Esophagus squamous epithelium (tissue), 4 donors: ENCODE measurements at regions not wholly inside any gene's neighbourhood (a gene's known extent, or its start where the extent isn't known, plus 50 kb on each side); places are given as distances from the start of the nearest gene placed in this dataset.

Experiments
- POLR2A ChIP-seq, 4 donors: fragments of 450-650 bp; IDR thresholded peaks; one replicate each; pipeline ENCODE4 v1.6.1; 2017; ENCODE audit warnings: antibody characterized with exemption in 4 of 4, mild to moderate bottlenecking in 4 of 4, moderate library complexity in 3 of 4
- TF ChIP-seq, protein P1 (sequence below), 6 experiments: fragments of 450-650 bp in 4 of 6; fragments of 200-600 bp in 2 of 6; sonication (generic) in 2 of 6; IDR thresholded peaks; one replicate each; pipeline ENCODE4 v1.5.1; 2016 to 2019; ENCODE audit warnings: antibody characterized with exemption in 6 of 6, mild to moderate bottlenecking in 4 of 6, moderate library complexity in 4 of 6

DNA sequence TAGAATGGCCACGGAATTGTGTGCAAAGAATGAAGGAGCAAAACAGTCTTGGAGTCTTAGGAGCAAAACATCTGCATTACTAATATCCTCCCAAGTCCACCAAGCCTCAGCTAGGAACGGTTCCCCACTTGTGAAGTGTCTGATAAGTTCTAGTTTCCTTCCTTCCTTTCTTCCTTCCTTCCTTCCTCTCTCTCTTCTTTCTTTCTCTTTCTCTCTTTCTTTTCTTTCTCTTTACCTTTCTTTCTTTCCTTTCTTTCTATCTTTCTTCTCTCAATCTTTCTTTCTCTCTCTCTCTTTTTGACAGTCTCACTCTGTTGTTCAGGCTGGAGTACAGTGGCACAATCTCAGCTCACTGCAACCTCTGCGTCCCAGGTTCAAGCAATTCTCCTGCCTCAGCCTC is 160.8 kb downstream of the FOXL1 start:
- TF ChIP-seq POLR2A (IDR thresholded peaks at IDR 0.05): no peak
- TF ChIP-seq, protein P1, sequence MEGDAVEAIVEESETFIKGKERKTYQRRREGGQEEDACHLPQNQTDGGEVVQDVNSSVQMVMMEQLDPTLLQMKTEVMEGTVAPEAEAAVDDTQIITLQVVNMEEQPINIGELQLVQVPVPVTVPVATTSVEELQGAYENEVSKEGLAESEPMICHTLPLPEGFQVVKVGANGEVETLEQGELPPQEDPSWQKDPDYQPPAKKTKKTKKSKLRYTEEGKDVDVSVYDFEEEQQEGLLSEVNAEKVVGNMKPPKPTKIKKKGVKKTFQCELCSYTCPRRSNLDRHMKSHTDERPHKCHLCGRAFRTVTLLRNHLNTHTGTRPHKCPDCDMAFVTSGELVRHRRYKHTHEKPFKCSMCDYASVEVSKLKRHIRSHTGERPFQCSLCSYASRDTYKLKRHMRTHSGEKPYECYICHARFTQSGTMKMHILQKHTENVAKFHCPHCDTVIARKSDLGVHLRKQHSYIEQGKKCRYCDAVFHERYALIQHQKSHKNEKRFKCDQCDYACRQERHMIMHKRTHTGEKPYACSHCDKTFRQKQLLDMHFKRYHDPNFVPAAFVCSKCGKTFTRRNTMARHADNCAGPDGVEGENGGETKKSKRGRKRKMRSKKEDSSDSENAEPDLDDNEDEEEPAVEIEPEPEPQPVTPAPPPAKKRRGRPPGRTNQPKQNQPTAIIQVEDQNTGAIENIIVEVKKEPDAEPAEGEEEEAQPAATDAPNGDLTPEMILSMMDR (IDR thresholded peaks at IDR 0.05): no peak
